SK-N-SH treated with all-trans-retinoic acid at 6 μM for 48 hours (cell line): ENCODE measurements at regions not wholly inside any gene's neighbourhood (a gene's known extent, or its start where the extent isn't known, plus 50 kb on each side); places are given as distances from the start of the nearest gene placed in this dataset.

ENCODE experiments used
- CSDC2 ChIP-seq: fragments of 250-450 bp; sonication (Bioruptor Pico); IDR thresholded peaks from 2 replicates; pipeline ENCODE4 v1.5.0; 2020; ENCODE audit warnings: mild to moderate bottlenecking, moderate library complexity
- OSR1 ChIP-seq: fragments of 250-450 bp; sonication (Bioruptor Pico); IDR thresholded peaks from 2 replicates; pipeline ENCODE4 v1.8.0; 2022; ENCODE audit warnings: moderate library complexity, mild to moderate bottlenecking, inconsistent platforms
- PATZ1 ChIP-seq: fragments of 250-450 bp; sonication (Bioruptor Pico); IDR thresholded peaks from 2 replicates; pipeline ENCODE4 v1.8.0; 2020; ENCODE audit warnings: mild to moderate bottlenecking, moderate library complexity, borderline replicate concordance
- POU6F1 ChIP-seq: fragments of 250-450 bp; sonication (Bioruptor Pico); IDR thresholded peaks from 2 replicates; pipeline ENCODE4 v1.8.0; 2021; ENCODE audit warnings: low read depth, mild to moderate bottlenecking, moderate library complexity, borderline replicate concordance
- RARB ChIP-seq: fragments of 250-450 bp; sonication (Bioruptor Pico); IDR thresholded peaks from 2 replicates; pipeline ENCODE4 v1.8.0; 2021; ENCODE audit warnings: mild to moderate bottlenecking, moderate library complexity
- SNAI2 ChIP-seq: fragments of 250-450 bp; sonication (Bioruptor Pico); IDR thresholded peaks from 2 replicates; pipeline ENCODE4 v1.5.0; 2020; ENCODE audit warnings: mild to moderate bottlenecking, moderate library complexity
- TCF4 ChIP-seq: fragments of 250-450 bp; sonication (Bioruptor Pico); IDR thresholded peaks from 2 replicates; pipeline ENCODE4 v1.8.0; 2021; ENCODE audit warnings: mild to moderate bottlenecking, moderate library complexity, borderline replicate concordance
- ZNF70 ChIP-seq: fragments of 450-650 bp; formaldehyde crosslinking; IDR thresholded peaks from 2 replicates; pipeline ENCODE4 v1.5.0; 2020; ENCODE audit warnings: mild to moderate bottlenecking, moderate library complexity

GRCh38 chr6:44667668-44668390 lies 280.3 kb downstream of the CDC5L start:
- TF ChIP-seq PATZ1, result no peak
- TF ChIP-seq OSR1 (CRISPR knock-in tag), result no peak
- TF ChIP-seq SNAI2, result no peak
- TF ChIP-seq POU6F1 (CRISPR knock-in tag), result no peak
- no peak for TF ChIP-seq RARB
- TF ChIP-seq ZNF70 (CRISPR knock-in tag), result no peak
- 0 out of 2 replicates have a peak, but pooled peaks have one; percentile 56 for TF ChIP-seq CSDC2 (CRISPR knock-in tag)
- TF ChIP-seq TCF4 (CRISPR knock-in tag), result no peak
